Activated CD8-positive, alpha-beta T cell treated with anti-CD3 and anti-CD28 coated beads, Interleukin-2, amount 10 ng/mL, durations not matched to agents 7 days and 5 days (primary cell): ENCODE measurements at regions not wholly inside any gene's neighbourhood (a gene's known extent, or its start where the extent isn't known, plus 50 kb on each side); places are given as distances from the start of the nearest gene placed in this dataset.
A peak's percentile ranks its signal among the peaks of the same experiment; 100 is the strongest.

ENCODE experiments used
- ATAC-seq: fragments of 150-1000 bp; cut with Tn5 transposase; one replicate; pipeline ENCODE4 v1.10.0; 2021; ENCODE audit warnings: moderate library complexity
- CTCF ChIA-PET: fragments of 350-600 bp; sonication (Branson Sonifier 250); formaldehyde crosslinking; loops from one replicate; lab custom pipeline; 2021; ENCODE audit warnings: antibody characterized with exemption; lab: Charles Lee
- POLR2A ChIA-PET: fragments of 350-600 bp; sonication (Branson Sonifier 250); formaldehyde crosslinking; loops from one replicate; lab custom pipeline; 2021; ENCODE audit warnings: antibody characterized with exemption; lab: Charles Lee
- DNase-seq: peaks from one replicate; pipeline ENCODE4 v3.0.0-alpha.2; 2020
- H3K27ac Mint-ChIP-seq: one replicate; pipeline ENCODE4 v1.8.0; 2021; ENCODE audit warnings: mild to moderate bottlenecking, mixed read lengths
- H3K27me3 Mint-ChIP-seq: one replicate; pipeline ENCODE4 v1.8.0; 2021; ENCODE audit warnings: low read depth, mixed read lengths
- H3K36me3 Mint-ChIP-seq: one replicate; pipeline ENCODE4 v1.8.0; 2021; ENCODE audit warnings: low read depth, mixed read lengths
- H3K4me1 Mint-ChIP-seq: one replicate; pipeline ENCODE4 v1.8.0; 2021; ENCODE audit warnings: low read depth, mixed read lengths
- H3K4me3 Mint-ChIP-seq: one replicate; pipeline ENCODE4 v1.8.0; 2021; ENCODE audit warnings: mild to moderate bottlenecking, mixed read lengths
- H3K9me3 Mint-ChIP-seq: one replicate; pipeline ENCODE4 v1.8.0; 2022; ENCODE audit warnings: mixed read lengths; ENCODE audit not compliant: insufficient read depth

DNA sequence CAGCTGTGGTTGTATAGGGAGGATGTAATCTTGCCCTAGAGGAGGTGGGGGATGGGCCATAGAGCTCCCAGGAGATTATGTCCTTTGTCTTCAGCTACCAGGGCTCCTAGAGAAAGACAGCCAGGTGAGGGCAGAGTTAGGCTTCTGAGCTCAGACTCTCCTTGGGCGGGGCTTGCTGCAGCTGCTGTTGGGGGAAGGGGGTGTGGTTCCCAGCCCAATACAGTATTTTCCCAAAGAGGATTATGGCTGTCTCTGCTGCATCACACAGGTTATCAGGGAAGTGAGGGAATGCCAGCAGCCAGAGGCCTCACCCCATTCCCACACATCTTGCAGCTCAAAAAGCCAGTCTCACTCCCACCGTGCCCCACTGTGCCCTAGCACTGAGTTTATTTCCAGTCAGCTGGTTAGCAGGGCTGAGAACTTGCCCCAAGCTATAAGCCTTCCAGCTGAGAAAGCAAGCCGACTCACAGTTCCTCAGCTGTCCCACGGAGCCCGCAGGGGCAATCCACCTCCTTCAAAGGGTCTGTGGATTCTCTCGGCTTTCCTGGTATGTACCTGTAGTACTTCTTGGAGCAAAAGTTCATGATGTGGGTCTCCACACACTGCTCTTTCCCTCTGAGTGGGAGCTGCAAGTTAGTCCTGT is 217.3 kb upstream of the CPNE8 start:
- DNase-seq (no peak), ATAC-seq (no peak)
- no peaks in the 10 kb centered on the region for H3K27me3 Mint-ChIP-seq
- H3K4me3 Mint-ChIP-seq: no peak overlapping the region
- ChIA-PET CTCF (no interaction called here), POLR2A (no interaction called here)
- no peaks in the 10 kb centered on the region for H3K4me1 Mint-ChIP-seq
- no peaks in the 10 kb centered on the region for H3K9me3 Mint-ChIP-seq
- no peaks in the 10 kb centered on the region for H3K36me3 Mint-ChIP-seq
- H3K27ac Mint-ChIP-seq: no peak overlapping the region

DNA sequence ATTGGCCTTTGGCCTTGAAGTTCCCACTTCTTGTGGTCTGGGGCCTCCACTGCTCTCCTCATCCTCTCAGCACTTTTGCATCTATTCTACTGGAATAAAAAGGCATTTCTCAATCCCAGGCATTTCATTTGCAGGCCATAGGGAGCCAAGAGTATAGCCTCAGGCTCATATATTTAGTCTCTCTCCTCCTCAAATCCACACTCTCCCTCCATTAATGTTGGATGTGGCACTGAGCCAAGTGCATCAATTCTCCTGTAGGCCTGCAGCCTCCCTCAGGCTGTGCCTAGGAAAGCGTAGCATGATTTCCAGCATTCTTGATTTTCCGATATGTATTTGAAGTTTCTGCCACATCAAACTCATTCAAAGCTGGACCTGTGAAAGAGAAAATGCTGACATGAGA is 211.5 kb upstream of the CPNE8 start:
- Mint-ChIP-seq H3K27me3 (no peaks in the 10 kb centered on the region), H3K4me1 (no peaks in the 10 kb centered on the region), H3K4me3 (no peak overlapping the region), H3K36me3 (no peaks in the 10 kb centered on the region), H3K9me3 (no peaks in the 10 kb centered on the region), H3K27ac (no peak overlapping the region)
- ATAC-seq (no peak), DNase-seq (no peak)
- ChIA-PET CTCF (no interaction called here), POLR2A (no interaction called here)

DNA sequence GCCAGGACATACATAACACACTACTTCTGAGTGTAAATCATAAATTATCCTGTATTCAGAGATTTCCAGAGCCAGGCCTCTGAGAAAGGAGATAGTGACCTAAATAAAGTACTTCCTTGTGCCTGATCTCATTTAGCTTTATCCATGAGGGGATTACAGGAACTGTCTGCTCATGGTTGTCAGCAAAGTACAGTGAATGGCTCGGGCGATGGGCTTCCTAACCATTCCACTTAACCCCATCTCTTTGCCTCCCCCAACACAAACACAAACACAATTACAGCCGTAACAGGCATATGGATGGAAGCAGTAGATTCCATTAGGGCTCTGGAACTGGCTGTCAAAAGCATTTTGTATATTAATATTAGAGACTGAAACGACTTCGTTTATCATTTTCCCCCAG is 206.7 kb upstream of the CPNE8 start:
- DNase-seq: no peak
- ChIA-PET POLR2A (no interaction called here), CTCF (no interaction called here)
- Mint-ChIP-seq H3K4me1 (no peaks in the 10 kb centered on the region), H3K36me3 (no peaks in the 10 kb centered on the region), H3K9me3 (no peaks in the 10 kb centered on the region), H3K27ac (no peak overlapping the region), H3K4me3 (no peak overlapping the region), H3K27me3 (no peaks in the 10 kb centered on the region)
- ATAC-seq: no peak

DNA sequence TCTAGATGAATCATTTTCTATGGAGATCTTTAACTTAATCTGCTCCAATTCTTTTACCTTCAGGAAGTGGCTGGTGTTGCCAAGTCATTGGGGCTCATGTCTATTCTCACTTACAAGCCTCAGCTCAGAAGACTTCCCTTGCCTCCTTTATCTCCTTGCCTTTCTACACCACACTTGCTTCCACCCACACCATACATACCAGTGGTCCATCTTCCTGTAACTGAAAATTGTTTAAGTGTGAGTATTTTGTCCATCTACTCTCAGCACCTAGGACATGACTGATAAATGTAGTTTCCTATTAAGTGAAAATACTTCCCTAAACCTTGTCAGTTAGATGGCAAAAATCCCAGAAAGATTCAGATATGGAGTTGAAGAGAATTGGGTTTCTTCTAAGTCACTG is 199.7 kb upstream of the CPNE8 start:
- Mint-ChIP-seq H3K27ac (no peak overlapping the region), H3K36me3 (no peaks in the 10 kb centered on the region), H3K4me1 (no peaks in the 10 kb centered on the region), H3K4me3 (no peak overlapping the region), H3K9me3 (no peaks in the 10 kb centered on the region), H3K27me3 (no peaks in the 10 kb centered on the region)
- POLR2A ChIA-PET: no interaction called here
- CTCF ChIA-PET: no interaction called here
- no peak for ATAC-seq
- DNase-seq: no peak

GRCh38 chr12:39103552-39104165 is 198.3 kb upstream of the CPNE8 start:
- no peaks in the 10 kb centered on the region for H3K36me3 Mint-ChIP-seq
- peak; percentile 26 for DNase-seq

DNA sequence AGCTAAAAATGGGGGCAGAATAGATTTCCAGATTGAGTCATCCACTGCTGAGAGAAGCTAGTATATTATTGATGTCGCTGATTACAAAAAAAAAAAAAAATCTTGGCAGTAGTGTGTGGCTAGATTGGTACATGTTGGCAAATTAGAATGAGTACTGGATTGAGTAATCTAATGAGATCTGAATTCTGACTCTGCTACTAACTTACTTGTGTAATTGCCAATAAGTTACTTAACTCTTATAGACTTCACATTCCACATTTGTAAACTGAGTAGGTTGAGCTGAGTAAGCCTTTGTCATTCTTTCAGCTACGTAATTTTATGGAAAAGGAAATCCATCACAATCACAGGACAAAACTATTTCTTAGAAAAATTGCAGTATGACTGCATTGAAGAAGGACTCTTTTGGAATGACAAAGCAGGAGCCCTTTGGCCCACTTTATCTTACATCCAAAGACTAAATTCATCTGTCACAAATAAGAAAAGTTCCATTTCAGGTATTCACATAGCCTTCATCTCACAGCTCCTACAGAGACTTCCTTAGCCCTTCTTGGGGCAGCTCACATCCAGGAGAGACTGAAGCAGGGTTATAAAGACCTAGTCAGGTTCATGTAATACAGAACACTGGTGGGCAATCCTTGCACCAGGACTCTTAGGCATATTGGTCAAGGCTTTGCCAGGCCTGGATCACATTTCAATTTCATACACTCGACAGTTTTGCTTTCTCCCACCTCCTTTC is 197.3 kb upstream of the CPNE8 start:
- ChIA-PET POLR2A (no interaction called here), CTCF (interaction anchor here (0.8 to 1.2 kb wide), 5 partner anchors 11 to 1918 kb away, joined by 3 to 4 read pairs (median 3); no protein-coding TSS in a partner anchor)
- H3K36me3 Mint-ChIP-seq: no peaks in the 10 kb centered on the region
- no peaks in the 10 kb centered on the region for H3K9me3 Mint-ChIP-seq
- ATAC-seq: no peak
- no peak overlapping the region for H3K4me3 Mint-ChIP-seq
- H3K4me1 Mint-ChIP-seq: no peaks in the 10 kb centered on the region
- H3K27ac Mint-ChIP-seq: no peak overlapping the region
- no peak for DNase-seq
- no peaks in the 10 kb centered on the region for H3K27me3 Mint-ChIP-seq

More at GRCh38 chr12:39103552-39104165, 198.3 kb upstream of the CPNE8 start:
- Mint-ChIP-seq H3K4me3 (no peak overlapping the region), H3K27ac (no peak overlapping the region), H3K9me3 (no peaks in the 10 kb centered on the region), H3K27me3 (no peaks in the 10 kb centered on the region), H3K4me1 (no peaks in the 10 kb centered on the region)
- ATAC-seq: peak; percentile 53
- ChIA-PET POLR2A (no interaction called here), CTCF (interaction anchor here (0.6 to 1.2 kb wide), 4 partner anchors 22 to 780 kb away, joined by 3 to 4 read pairs (median 3); no protein-coding TSS in a partner anchor)

DNA sequence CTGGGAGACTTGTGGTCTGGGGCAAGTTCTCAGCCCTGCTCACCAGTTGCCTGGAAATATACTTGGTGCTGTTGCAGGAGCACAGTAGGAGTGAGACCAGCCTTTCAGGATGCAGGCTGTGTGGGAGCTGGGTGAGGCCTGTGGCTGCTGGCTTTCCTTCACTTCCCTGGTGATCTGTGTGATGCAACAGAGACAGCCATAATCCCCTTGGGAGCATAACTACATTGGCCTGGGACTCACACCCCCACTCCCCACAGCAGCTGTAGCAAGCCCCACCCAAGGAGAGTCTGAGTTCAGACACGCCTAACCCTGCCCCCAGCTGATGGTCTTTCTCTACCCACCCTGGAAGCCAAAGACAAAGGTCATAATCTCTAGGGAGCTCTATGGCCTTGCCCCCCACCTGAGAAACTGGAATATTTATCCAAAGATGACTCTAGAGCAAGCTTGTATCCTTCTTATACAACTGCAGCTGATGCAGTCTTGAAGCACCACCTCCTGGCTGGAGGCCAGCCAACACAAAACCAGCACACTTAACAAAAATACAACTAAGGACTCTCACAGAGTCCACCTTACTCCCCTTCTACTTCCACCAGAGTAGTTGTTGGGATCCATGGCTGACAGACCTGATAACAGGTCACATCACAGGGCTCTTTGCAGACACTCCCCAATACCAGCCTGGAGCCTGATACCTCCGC is 190.4 kb upstream of the CPNE8 start:
- Mint-ChIP-seq H3K4me1 (no peaks in the 10 kb centered on the region), H3K27me3 (no peaks in the 10 kb centered on the region), H3K4me3 (no peak overlapping the region), H3K9me3 (no peaks in the 10 kb centered on the region), H3K27ac (no peak overlapping the region), H3K36me3 (no peaks in the 10 kb centered on the region)
- ATAC-seq (no peak), DNase-seq (no peak)
- ChIA-PET CTCF (no interaction called here), POLR2A (no interaction called here)

- DNase-seq (no peak), ATAC-seq (no peak)
- POLR2A ChIA-PET: no interaction called here
- H3K27ac Mint-ChIP-seq: no peak overlapping the region
- no peaks in the 10 kb centered on the region for H3K9me3 Mint-ChIP-seq
- no peaks in the 10 kb centered on the region for H3K4me1 Mint-ChIP-seq
- no peak overlapping the region for H3K4me3 Mint-ChIP-seq
- CTCF ChIA-PET: interaction anchor here (1.1 kb wide), 1 partner anchor 22 kb away, joined by 4 read pairs; no protein-coding TSS in a partner anchor
- H3K36me3 Mint-ChIP-seq: no peaks in the 10 kb centered on the region
- H3K27me3 Mint-ChIP-seq: no peaks in the 10 kb centered on the region
Measured at GRCh38 chr12:39081910-39082309, 176.5 kb upstream of the CPNE8 start.

GRCh38 chr12:39077226-39077625 is 171.8 kb upstream of the CPNE8 start:
- no peaks in the 10 kb centered on the region for H3K9me3 Mint-ChIP-seq

DNA sequence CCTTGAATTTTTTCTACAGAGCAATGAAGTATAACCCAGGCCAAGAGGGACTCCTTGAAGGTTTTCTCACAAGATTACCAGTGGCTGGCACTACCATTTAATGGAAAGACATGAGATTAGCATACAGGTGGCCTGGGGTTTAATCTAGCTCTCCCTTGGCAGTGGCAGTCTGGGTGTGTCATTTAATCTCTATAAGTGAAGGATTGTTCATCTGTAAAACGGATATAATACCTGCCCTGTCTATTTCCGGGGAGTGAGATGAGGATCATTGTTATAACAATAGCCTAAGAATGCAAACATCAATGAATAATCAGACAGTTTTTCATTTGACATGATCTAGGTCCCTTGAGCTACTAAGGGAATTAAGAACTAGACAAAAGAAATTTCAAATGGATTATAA is 168.7 kb upstream of the CPNE8 start:
- H3K36me3 Mint-ChIP-seq: no peaks in the 10 kb centered on the region
- no peaks in the 10 kb centered on the region for H3K4me1 Mint-ChIP-seq
- POLR2A ChIA-PET: no interaction called here

More at GRCh38 chr12:39077226-39077625, 171.8 kb upstream of the CPNE8 start:
- ATAC-seq (no peak), DNase-seq (no peak)
- no peaks in the 10 kb centered on the region for H3K36me3 Mint-ChIP-seq
- no peak overlapping the region for H3K27ac Mint-ChIP-seq
- no peak overlapping the region for H3K4me3 Mint-ChIP-seq
- ChIA-PET CTCF (no interaction called here), POLR2A (no interaction called here)
- no peaks in the 10 kb centered on the region for H3K4me1 Mint-ChIP-seq
- no peaks in the 10 kb centered on the region for H3K27me3 Mint-ChIP-seq

GRCh38 chr12:39072658-39073057 is 167.3 kb upstream of the CPNE8 start:
- no peak for ATAC-seq
- no peak for DNase-seq
- ChIA-PET POLR2A (no interaction called here), CTCF (interaction anchor here (0.6 kb wide), 1 partner anchor 355 kb away, joined by 3 read pairs; no protein-coding TSS in a partner anchor)
- Mint-ChIP-seq H3K4me3 (no peak overlapping the region), H3K4me1 (no peaks in the 10 kb centered on the region), H3K36me3 (no peaks in the 10 kb centered on the region), H3K9me3 (no peaks in the 10 kb centered on the region), H3K27ac (no peak overlapping the region), H3K27me3 (no peaks in the 10 kb centered on the region)

More for the DNA sequence above, 168.7 kb upstream of the CPNE8 start:
- no peak for DNase-seq
- Mint-ChIP-seq H3K4me3 (no peak overlapping the region), H3K9me3 (no peaks in the 10 kb centered on the region), H3K27ac (no peak overlapping the region), H3K27me3 (no peaks in the 10 kb centered on the region)
- no peak for ATAC-seq
- CTCF ChIA-PET: no interaction called here
